ENCODE measurements at regions not wholly inside any gene's neighbourhood (a gene's known extent, or its start where the extent isn't known, plus 50 kb on each side); places are given as distances from the start of the nearest gene placed in this dataset.

- no peak overlapping the region for H3K4me3 ChIP-seq
- no peaks in the 10 kb centered on the region for H3K9me3 ChIP-seq
- no peaks in the 10 kb centered on the region for H3K36me3 ChIP-seq
- ATAC-seq (no peak), DNase-seq (no peak)
- H3K27me3 ChIP-seq, result no peaks in the 10 kb centered on the region
- H3K27ac ChIP-seq, result no peak overlapping the region
- intact Hi-C loops (cut with DNase I), result no loop called here
- no peaks in the 10 kb centered on the region for H3K4me1 ChIP-seq
- TF ChIP-seq, protein P1, sequence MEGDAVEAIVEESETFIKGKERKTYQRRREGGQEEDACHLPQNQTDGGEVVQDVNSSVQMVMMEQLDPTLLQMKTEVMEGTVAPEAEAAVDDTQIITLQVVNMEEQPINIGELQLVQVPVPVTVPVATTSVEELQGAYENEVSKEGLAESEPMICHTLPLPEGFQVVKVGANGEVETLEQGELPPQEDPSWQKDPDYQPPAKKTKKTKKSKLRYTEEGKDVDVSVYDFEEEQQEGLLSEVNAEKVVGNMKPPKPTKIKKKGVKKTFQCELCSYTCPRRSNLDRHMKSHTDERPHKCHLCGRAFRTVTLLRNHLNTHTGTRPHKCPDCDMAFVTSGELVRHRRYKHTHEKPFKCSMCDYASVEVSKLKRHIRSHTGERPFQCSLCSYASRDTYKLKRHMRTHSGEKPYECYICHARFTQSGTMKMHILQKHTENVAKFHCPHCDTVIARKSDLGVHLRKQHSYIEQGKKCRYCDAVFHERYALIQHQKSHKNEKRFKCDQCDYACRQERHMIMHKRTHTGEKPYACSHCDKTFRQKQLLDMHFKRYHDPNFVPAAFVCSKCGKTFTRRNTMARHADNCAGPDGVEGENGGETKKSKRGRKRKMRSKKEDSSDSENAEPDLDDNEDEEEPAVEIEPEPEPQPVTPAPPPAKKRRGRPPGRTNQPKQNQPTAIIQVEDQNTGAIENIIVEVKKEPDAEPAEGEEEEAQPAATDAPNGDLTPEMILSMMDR (IDR thresholded peaks at IDR 0.05), result no peak
Measured at GRCh38 chr1:63099188-63099587, 223.2 kb upstream of the FOXD3 start.

DNA sequence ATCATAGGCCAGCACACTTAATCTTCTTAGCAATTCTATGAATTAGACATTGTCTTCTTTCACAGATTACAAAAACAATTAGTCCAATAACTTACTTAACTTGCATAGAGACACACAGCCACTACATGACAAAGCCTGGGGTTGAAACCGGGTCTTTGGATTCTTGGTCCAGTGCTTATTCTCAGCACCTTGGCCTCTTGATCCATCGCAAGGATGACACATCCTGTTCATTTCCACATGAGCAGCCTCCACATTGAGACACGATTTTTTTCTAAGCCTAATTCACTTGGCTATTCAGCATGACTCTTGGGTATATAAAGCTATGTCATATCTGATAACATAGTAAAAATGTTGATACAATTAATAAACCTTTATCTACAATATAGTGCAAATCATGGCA, 221.0 kb upstream of the FOXD3 start:
- DNase-seq, result no peak
- TF ChIP-seq, protein P1 (IDR thresholded peaks at IDR 0.05), result no peak
- intact Hi-C loops (cut with DNase I), result no loop called here
- Histone ChIP-seq H3K27me3 (no peaks in the 10 kb centered on the region), H3K36me3 (no peaks in the 10 kb centered on the region), H3K4me3 (no peak overlapping the region), H3K9me3 (no peaks in the 10 kb centered on the region), H3K27ac (no peak overlapping the region), H3K4me1 (no peaks in the 10 kb centered on the region)
- ATAC-seq, result no peak

DNA sequence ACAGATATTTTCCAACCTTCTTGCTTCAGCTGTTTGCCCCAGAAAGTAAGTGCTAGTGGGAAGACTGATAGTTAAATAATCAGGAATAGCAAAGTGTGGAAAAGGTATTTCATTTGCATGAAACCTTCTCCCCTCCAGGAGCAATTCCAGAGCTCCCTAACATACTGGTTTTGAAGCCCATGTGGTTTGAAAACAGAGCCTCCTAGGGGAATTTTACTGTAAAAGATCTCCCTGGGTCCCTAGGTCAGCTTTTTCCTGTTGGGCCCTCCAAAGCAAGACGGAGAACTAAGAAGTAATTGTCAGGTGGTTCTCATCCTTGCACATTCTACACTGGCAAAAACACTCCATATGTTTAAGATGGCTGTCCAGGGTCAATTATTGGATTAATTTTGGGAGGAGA, 218.7 kb upstream of the FOXD3 start:
- Histone ChIP-seq H3K27me3 (peaks cover 0 to 3% of the 10 kb centered on the region in 2 donors), H3K36me3 (no peaks in the 10 kb centered on the region), H3K27ac (no peak overlapping the region), H3K9me3 (no peaks in the 10 kb centered on the region), H3K4me1 (no peaks in the 10 kb centered on the region), H3K4me3 (no peak overlapping the region)
- intact Hi-C loops (cut with DNase I), result no loop called here
- no peak for DNase-seq
- TF ChIP-seq, protein P1 (IDR thresholded peaks at IDR 0.05), result no peak
- ATAC-seq, result no peak

GRCh38 chr1:63107066-63107465, 215.3 kb upstream of the FOXD3 start:
- intact Hi-C loops (cut with DNase I), result no loop called here
- no peak overlapping the region for H3K27ac ChIP-seq
- H3K4me3 ChIP-seq, result no peak overlapping the region
- peaks cover 0 to 3% of the 10 kb centered on the region in 2 donors for H3K27me3 ChIP-seq
- TF ChIP-seq, protein P1 (IDR thresholded peaks at IDR 0.05), result no peak
- no peaks in the 10 kb centered on the region for H3K4me1 ChIP-seq
- H3K36me3 ChIP-seq, result no peaks in the 10 kb centered on the region
- no peak for ATAC-seq
- no peak for DNase-seq
- H3K9me3 ChIP-seq, result no peaks in the 10 kb centered on the region

GRCh38 chr1:63108206-63108605, 214.2 kb upstream of the FOXD3 start:
- H3K27me3 ChIP-seq, result peaks cover 0 to 3% of the 10 kb centered on the region in 2 donors
- no peak overlapping the region for H3K4me3 ChIP-seq
- TF ChIP-seq, protein P1 (IDR thresholded peaks at IDR 0.05), result no peak
- no peaks in the 10 kb centered on the region for H3K4me1 ChIP-seq
- DNase-seq, result no peak
- H3K27ac ChIP-seq, result no peak overlapping the region
- intact Hi-C loops (cut with DNase I), result no loop called here
- no peak for ATAC-seq
- no peaks in the 10 kb centered on the region for H3K9me3 ChIP-seq
- no peaks in the 10 kb centered on the region for H3K36me3 ChIP-seq

Data from left lung (tissue), 4 donors.